ENCODE measurements at regions not wholly inside any gene's neighbourhood (a gene's known extent, or its start where the extent isn't known, plus 50 kb on each side); places are given as distances from the start of the nearest gene placed in this dataset.

DNA sequence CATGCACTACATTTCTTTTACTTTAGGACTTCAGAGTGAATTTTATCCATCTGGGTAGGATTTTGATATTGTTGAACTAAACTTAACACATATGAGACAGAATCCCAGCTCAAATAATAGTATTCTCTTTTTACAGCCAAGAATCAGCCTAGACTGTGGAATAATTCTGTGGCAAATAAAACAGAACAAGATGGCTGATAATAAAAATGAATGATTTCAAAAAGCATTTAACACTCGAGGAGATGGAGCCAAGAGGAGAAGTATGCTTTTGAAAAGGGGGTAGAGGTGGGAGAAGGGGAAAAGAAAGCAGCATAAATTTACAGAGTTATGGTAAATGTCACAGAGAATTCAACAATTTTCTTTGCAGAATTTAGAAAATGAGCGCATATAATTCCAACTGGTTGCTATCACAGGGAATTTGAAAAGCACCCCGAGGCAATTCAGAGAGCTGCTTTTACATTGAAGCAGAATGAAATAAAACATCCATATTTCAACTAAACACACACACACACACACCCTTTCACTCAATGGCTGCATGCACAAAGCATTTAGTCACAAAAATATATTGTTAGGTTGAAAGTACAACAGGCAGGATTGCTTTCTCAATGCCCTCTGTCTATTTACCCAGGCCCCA, 60.2 kb upstream of the DMAC1 start:
- H3K9me3 Mint-ChIP-seq (ENCODE audit: low read depth, unreplicated experiment) = peaks cover 8% of the 10 kb centered on the region
- H3K4me1 Mint-ChIP-seq (ENCODE audit: low read depth, unreplicated experiment) = no peaks in the 10 kb centered on the region
- TF ChIP-seq, protein P1, sequence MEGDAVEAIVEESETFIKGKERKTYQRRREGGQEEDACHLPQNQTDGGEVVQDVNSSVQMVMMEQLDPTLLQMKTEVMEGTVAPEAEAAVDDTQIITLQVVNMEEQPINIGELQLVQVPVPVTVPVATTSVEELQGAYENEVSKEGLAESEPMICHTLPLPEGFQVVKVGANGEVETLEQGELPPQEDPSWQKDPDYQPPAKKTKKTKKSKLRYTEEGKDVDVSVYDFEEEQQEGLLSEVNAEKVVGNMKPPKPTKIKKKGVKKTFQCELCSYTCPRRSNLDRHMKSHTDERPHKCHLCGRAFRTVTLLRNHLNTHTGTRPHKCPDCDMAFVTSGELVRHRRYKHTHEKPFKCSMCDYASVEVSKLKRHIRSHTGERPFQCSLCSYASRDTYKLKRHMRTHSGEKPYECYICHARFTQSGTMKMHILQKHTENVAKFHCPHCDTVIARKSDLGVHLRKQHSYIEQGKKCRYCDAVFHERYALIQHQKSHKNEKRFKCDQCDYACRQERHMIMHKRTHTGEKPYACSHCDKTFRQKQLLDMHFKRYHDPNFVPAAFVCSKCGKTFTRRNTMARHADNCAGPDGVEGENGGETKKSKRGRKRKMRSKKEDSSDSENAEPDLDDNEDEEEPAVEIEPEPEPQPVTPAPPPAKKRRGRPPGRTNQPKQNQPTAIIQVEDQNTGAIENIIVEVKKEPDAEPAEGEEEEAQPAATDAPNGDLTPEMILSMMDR (IDR thresholded peaks at IDR 0.05; ENCODE audit: unreplicated experiment) = no peak
- H3K4me3 Mint-ChIP-seq (ENCODE audit: low read depth, unreplicated experiment) = no peak overlapping the region
- BruUV-seq (replicated peaks) = no TSS peak
- intact Hi-C loops (cut with micrococcal nuclease; ENCODE audit: unreplicated experiment) = no loop called here
- H3K27me3 Mint-ChIP-seq (ENCODE audit: unreplicated experiment) = no peaks in the 10 kb centered on the region
- H3K27ac Mint-ChIP-seq (ENCODE audit: unreplicated experiment) = no peak overlapping the region
- no peak for DNase-seq
- CTCF ChIA-PET = no interaction called here
- H3K36me3 Mint-ChIP-seq (ENCODE audit: insufficient read depth, unreplicated experiment) = no peaks in the 10 kb centered on the region

DNA sequence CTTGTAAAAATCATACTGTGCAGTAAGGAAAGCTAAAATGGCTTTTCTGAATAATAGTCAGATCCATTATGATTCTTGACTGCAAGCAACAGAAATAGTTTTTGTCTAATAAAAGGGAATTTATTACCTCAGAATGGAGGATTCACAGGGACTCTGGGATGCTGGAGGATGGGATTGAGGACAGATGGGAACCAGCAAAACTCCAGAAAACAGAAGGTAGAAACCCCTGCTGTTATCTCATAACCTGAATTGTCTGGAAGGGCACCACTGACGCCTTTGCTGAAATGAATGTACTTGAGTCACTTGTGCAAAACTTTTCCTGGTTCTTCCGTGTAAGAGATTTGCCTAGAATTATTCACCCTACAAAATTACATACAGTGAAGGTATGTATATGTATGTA, 58.6 kb upstream of the DMAC1 start:
- Mint-ChIP-seq H3K27me3 (ENCODE audit: unreplicated experiment) (no peaks in the 10 kb centered on the region), H3K36me3 (ENCODE audit: insufficient read depth, unreplicated experiment) (no peaks in the 10 kb centered on the region), H3K4me3 (ENCODE audit: low read depth, unreplicated experiment) (no peak overlapping the region), H3K27ac (ENCODE audit: unreplicated experiment) (no peak overlapping the region), H3K4me1 (ENCODE audit: low read depth, unreplicated experiment) (no peaks in the 10 kb centered on the region), H3K9me3 (ENCODE audit: low read depth, unreplicated experiment) (peaks cover 8% of the 10 kb centered on the region)
- DNase-seq = no peak
- TF ChIP-seq, protein P1 (IDR thresholded peaks at IDR 0.05; ENCODE audit: unreplicated experiment) = no peak
- intact Hi-C loops (cut with micrococcal nuclease; ENCODE audit: unreplicated experiment) = no loop called here
- BruUV-seq (replicated peaks) = no TSS peak
- CTCF ChIA-PET = no interaction called here

DNA sequence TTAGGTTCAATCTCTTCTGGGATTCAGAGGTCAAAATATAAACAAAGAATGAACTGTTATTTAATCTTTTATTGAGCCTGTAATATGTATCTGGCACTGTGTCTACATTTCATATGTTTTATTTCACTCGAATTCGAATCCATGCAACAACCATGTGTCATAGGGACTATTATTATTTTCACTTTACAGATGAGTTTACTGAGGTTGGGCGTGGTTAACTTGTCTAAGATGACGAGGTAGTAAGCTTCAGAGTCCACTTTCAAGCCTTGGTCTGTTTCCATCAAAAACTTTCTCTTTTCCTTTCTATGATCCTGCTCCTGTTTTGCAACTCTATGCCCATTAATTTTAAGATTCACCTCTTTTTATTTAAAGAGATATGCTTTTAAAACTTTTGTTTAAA, 55.2 kb upstream of the DMAC1 start:
- H3K4me3 Mint-ChIP-seq (ENCODE audit: low read depth, unreplicated experiment) = no peak overlapping the region
- no peaks in the 10 kb centered on the region for H3K4me1 Mint-ChIP-seq (ENCODE audit: low read depth, unreplicated experiment)
- CTCF ChIA-PET = no interaction called here
- TF ChIP-seq, protein P1 (IDR thresholded peaks at IDR 0.05; ENCODE audit: unreplicated experiment) = no peak
- BruUV-seq (replicated peaks) = no TSS peak
- no peak for DNase-seq
- peaks cover 11% of the 10 kb centered on the region for H3K9me3 Mint-ChIP-seq (ENCODE audit: low read depth, unreplicated experiment)
- H3K36me3 Mint-ChIP-seq (ENCODE audit: insufficient read depth, unreplicated experiment) = no peaks in the 10 kb centered on the region
- no peak overlapping the region for H3K27ac Mint-ChIP-seq (ENCODE audit: unreplicated experiment)
- intact Hi-C loops (cut with micrococcal nuclease; ENCODE audit: unreplicated experiment) = no loop called here
- H3K27me3 Mint-ChIP-seq (ENCODE audit: unreplicated experiment) = no peaks in the 10 kb centered on the region

All from Calu3 (cell line).